Endothelial cell of umbilical vein (primary cell): ENCODE measurements at regions not wholly inside any gene's neighbourhood (a gene's known extent, or its start where the extent isn't known, plus 50 kb on each side); places are given as distances from the start of the nearest gene placed in this dataset.
A peak's percentile ranks its signal among the peaks of the same experiment; 100 is the strongest.

ENCODE experiments used
- POLR2A ChIP-seq: IDR thresholded peaks from 2 replicates; pipeline ENCODE4 v1.6.1; 2012; ENCODE audit warnings: low read depth, mild to moderate bottlenecking, control low read depth, low read length
- TF ChIP-seq, protein P1 (sequence below), 2 donors: IDR thresholded peaks; 1 replicate in 1 of 2; 2 replicates in 1 of 2; pipeline ENCODE4 v1.5.1; 2011; ENCODE audit warnings: low read length in 2 of 2, mild to moderate bottlenecking in 2 of 2, moderate library complexity in 2 of 2, control low read depth in 1 of 2, inconsistent platforms in 1 of 2, low read depth in 1 of 2; ENCODE audit not compliant: insufficient read depth in 1 of 2; ENCODE audit errors: extremely low read depth in 1 of 2

DNA sequence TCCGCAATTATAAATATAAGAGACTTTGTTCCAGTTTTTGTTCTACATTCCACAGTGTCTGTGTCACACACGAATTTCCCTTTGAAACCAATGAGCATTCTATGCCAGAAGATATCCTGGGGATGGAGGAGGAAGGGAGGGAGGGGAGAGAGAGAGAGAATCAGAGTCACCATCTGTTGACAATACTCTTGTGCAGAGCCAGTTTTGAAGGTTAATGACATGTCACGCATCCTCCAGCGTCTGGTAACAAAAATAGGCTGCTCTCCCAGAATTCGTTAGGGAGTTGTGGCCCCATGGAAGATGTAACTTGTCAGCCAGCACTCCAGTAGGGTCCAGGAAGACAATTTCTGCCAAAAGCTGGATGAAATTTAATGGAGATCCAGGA lies 213.5 kb upstream of the KRR1 start:
- TF ChIP-seq POLR2A = peak; percentile 35
- TF ChIP-seq, protein P1, sequence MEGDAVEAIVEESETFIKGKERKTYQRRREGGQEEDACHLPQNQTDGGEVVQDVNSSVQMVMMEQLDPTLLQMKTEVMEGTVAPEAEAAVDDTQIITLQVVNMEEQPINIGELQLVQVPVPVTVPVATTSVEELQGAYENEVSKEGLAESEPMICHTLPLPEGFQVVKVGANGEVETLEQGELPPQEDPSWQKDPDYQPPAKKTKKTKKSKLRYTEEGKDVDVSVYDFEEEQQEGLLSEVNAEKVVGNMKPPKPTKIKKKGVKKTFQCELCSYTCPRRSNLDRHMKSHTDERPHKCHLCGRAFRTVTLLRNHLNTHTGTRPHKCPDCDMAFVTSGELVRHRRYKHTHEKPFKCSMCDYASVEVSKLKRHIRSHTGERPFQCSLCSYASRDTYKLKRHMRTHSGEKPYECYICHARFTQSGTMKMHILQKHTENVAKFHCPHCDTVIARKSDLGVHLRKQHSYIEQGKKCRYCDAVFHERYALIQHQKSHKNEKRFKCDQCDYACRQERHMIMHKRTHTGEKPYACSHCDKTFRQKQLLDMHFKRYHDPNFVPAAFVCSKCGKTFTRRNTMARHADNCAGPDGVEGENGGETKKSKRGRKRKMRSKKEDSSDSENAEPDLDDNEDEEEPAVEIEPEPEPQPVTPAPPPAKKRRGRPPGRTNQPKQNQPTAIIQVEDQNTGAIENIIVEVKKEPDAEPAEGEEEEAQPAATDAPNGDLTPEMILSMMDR (IDR thresholded peaks at IDR 0.05; ENCODE audit: extremely low read depth in 1 of 2, insufficient read depth in 1 of 2, low read depth in 1 of 2, low read length in 2 of 2) = no peak
